GM19463 (cell line): ENCODE measurements at regions not wholly inside any gene's neighbourhood (a gene's known extent, or its start where the extent isn't known, plus 50 kb on each side); places are given as distances from the start of the nearest gene placed in this dataset.
A peak's percentile ranks its signal among the peaks of the same experiment; 100 is the strongest.

ENCODE experiments used
- ATAC-seq: cut with Tn5 transposase; IDR thresholded peaks from one replicate; pipeline ENCODE4 v1.9.1; 2021; ENCODE audit warnings: mild to moderate bottlenecking, moderate library complexity; ENCODE audit not compliant: unreplicated experiment

DNA sequence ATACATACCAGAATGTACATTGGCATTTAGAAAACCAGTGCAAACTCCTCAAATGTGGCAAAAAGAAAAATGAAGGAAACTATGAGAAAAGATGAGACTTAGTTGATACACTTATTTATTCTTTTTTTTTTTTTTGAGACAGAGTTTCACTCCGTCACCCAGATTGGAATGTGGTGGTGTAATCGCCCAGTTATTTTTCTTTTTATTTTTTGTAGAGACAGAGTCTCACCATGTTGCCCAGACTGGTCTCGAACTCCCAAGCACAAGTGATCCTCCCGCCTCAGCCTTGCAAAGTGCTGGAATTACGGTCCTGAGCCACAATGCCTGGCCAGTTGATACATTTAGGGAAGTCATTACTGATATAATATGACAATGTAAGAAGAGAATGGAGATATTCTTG is 274.2 kb upstream of the LRATD1 start:
- no peak for ATAC-seq

DNA sequence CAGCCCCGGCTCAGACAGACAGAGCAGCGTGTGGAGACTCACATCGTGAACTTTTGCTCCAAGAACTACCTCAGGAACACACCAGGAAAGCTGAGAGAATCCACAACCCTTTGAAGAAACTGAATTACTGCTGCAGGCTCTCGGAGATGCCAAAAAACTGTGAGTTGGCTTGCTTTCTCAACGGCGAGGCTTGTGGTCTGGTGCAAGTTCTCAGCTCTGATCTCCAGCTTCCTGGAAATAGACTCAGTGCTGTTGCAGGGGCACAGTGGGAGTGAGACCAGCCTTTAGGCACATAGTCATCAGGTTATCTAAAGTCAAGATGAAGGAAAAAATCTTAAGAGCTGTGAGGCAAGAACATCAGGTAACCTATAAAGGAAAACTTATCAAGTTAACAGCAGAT is 273.7 kb upstream of the LRATD1 start:
- no peak for ATAC-seq

DNA sequence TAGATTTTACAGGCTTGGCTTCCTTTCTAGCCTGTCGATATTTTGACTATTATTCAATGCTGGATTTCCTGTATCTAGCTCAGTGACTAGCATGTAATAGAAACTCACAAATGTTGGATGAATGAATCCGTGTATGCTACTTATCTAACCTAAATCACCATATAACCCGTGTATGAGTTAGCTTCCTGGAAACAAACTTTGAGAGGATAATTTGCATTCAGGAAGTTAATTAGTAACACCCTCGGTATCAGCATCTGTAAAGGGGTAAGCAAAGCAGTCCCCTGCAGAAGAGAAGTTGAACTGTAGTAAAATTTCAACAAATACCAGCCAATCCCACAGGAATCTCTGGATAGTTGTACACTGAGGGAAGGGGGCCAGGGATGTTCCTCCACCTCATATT is 269.4 kb upstream of the LRATD1 start:
- ATAC-seq = peak; percentile 48

DNA sequence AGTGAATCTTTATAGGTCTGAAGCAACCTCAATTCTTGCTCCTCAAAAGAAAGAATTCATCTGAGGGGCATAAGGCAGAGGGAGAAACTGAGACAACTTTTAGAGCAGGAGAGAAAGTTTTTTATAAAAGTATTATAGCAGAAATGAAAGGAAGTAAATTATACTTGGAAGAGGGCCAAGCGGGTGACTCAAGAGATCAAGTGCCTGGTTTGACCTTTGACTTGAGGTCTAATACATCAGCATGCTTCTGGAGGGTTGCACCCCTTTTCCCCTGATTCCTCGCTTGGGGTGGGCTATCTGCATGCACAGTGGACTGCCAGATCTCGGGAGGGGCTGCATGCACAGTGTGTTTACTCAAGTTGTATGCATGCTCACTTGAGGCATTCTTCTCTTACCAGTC is 268.5 kb upstream of the LRATD1 start:
- ATAC-seq = no peak

- no peak for ATAC-seq
These were observed 268.0 kb upstream of the LRATD1 start for GRCh38 chr2:14364471-14364870.

- peak; percentile 53 for ATAC-seq
These were observed 247.5 kb upstream of the LRATD1 start for GRCh38 chr2:14385043-14385442.

DNA sequence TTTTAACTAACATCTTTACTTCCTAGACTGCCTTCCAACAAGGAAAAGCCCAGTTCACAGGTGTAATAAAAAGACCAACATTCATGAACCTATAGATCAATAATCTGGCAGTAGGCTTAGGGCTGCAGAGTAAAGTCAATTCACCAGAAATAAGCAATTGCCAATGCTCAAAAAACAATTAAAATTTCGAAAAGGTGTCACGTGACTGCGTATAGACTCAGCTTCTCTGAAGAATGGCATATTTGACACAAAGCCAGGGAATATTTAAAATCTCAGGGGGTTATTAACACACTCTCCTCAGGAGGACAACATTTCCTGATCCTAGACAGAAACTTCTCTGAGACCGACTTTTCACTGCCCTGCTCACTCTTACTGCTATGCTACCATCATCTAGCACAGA is 245.2 kb upstream of the LRATD1 start:
- ATAC-seq = no peak

- ATAC-seq = no peak
These were observed 243.8 kb upstream of the LRATD1 start for GRCh38 chr2:14388724-14389123.

DNA sequence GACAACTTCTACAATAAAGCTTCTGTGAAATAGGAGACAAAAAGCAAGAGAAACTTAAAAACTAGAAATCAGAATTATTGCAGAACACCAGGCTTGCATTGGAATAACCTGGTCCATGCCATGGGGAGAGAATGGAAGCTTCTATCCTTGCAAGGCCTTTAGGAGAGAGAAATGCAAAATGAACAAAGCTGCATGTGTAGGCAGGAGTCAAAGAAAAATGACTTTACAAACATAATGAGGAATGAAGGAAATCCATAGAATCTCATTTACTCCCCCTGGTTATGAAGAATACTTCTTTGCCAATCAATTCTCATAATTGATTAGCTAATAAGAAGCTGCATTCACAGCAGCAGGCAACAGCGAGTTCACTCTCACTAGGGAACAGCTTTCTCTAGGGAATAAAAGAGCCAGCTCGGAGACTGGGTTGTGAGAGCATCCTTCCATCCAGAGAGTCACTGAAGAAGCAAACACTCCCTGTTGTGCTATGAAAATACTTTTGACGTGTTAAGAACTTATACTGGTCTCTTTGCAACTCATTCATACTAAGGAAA is 235.9 kb upstream of the LRATD1 start:
- ATAC-seq = no peak

GRCh38 chr2:14398641-14399040 is 233.9 kb upstream of the LRATD1 start:
- no peak for ATAC-seq

DNA sequence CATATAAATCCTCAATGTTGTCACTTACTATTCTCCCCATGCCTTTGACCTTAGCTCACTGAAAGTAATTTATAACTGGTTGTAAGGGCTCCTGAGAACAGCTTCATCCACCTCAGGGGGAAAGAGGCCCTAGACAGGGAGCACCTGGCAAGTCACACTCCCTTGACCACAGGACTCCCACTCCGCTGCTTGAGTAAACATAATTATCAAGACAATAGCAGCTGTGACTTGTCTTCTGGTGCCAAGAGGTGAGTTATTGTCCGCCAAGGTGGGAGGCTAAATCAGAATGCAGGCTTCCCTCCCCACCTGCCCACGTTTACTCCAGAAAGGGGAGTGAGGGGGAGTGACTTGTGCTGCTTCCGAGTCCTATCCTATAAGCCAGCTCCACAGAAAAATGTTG is 230.6 kb upstream of the LRATD1 start:
- ATAC-seq = peak; percentile 89

DNA sequence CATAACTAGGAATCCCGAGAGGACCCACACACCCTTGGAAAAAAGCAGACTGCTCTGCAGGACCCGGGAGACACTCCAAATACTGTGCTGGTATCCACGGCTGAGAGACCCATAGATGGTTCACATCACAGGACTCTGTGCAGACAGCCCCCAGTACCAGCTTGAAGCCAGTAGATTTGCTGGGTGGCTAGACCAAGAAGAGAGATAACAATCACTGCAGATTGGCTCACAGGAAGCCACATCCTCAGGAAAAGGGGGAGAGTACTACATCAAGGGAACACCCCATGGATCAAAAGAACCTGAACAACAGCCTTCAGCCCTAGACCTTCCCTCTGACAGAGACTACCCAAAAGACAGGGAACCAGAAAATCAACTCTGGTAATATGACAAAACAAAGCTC is 223.8 kb upstream of the LRATD1 start:
- no peak for ATAC-seq

DNA sequence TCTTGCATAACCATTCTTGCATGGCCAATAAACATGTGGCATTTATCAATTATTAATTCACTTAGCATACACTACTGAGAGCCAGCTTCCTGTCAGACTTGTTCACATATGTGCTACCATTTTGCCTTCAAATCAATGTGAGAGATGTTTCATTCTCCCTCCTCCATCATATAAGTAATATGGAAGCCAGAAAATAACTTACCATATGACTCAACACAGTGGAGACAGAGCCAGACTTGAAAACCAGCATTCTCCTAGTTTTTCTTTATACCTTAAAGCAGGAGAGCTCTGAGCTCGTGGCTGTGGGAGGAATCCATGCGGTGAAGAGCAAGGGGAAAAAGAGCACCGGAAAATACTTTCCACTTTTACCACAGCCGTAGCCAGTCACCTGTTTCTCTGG is 215.0 kb upstream of the LRATD1 start:
- ATAC-seq = no peak

DNA sequence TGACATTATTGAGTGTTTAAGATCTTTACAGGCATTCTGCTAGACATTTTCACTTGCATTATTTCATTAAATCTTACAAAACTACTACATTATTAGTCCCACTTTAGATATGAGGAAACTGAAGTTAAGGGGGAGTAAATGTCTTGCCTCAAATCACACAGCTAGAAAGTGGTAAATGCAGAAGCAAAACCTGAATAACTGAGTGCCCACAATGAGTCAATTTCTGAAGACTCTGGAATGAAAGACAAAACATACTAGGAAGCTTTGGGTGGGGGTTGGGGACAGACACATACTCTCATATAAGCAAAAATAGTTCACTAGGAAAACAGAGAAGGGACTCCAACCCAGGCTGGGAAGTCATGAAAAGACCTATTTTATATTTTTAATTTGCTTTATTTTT is 214.4 kb upstream of the LRATD1 start:
- ATAC-seq = no peak

DNA sequence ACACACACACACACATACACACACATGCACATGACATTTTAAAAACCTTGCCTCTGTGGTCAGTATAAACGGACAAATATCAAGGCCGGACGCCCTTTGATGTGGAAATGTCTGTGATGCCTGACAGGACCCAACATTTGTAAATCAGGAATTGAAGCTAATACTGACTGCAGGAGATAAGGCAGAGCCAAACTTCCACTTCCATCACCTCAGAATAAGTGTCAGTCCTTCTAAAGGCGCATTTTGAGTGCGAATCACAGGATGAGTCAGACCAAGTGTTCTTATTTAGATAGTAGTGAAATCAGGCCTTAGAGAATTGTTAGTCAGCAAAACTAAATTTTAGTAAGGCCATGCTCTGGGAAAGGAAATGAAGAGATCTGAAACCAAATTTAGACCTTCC is 211.7 kb upstream of the LRATD1 start:
- peak; percentile 27 for ATAC-seq

DNA sequence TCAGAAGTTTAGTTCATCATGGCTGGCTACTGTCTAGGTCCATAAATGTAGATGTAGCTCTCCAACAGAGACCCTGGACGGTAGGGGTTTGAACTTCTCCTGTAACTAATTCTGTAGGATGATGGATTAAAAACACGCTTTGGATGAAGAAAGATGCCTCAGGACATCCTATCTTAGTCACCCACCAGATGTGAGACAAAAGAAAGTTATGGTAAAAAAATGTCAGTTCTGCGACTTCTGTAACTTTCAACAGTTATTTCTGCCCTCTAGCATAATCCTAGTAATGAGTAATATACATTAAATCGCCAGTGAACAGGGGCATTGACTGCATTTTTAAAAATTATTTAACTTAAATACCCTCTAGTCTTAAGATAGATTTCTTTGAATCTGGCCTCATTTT is 210.1 kb upstream of the LRATD1 start:
- no peak for ATAC-seq

GRCh38 chr2:14423145-14423906 is 209.2 kb upstream of the LRATD1 start:
- ATAC-seq = peak; percentile 40

DNA sequence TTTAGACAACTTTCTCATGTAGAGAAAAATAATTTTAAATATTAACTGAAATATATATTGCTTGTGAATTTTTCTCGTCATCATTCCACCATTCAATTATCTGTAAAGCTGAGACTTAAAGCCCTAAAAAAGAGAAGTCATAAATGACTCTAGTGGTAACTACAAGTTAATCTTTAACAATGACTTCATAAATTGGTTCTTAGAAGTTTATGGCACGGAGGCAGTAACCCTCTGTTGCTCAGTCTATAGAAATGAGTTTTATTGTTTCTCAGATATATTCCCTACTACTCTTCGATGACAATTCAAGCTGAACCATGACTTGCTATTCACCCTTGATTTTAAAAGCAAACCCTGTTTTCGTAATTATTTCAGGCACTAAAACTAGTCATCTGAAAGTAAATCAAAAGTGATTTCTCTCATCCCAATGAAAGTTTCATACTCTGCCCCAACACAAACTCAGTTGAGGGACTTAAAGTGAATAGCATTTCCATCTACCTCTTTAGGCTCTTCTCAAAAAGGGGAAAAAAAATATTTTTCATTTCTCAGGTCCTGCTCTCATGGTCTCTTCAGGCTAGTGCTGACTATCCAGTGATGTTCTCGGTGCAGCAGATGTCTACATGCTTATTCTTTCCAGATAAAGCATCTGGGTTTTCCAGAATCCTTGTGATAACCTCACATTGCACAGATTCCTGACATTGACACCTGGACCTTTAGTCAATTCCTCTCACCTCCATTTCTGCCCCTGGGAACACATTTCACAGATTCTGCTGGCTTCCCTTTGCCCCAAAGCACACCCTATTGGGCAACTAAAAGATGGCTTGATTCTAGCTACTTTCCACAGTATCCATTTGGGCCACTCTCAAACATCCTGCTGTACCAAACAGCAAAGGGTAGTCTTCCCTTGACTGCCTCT is 207.8 kb upstream of the LRATD1 start:
- peak; percentile 56 for ATAC-seq

DNA sequence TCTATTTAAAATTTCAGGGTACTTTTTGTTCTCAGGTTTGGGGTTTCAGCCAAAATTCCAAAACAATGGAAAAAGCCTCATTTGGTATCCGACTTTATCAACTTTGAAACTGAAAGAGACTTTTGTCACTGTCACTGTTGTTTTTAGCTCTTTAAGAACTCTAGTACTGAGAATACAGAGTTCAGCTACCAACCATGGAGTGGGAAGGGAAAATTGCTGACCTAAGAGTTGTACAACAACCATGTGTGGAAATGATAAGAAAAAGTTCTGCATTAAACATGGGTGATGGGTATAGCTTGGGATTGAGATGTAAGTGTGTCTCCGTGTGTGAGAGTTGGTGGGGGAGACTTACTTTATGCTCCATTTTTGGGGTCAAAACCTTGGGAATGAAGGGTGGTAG is 206.6 kb upstream of the LRATD1 start:
- no peak for ATAC-seq

- ATAC-seq = no peak
These were observed 204.5 kb upstream of the LRATD1 start for GRCh38 chr2:14428056-14428455.

- ATAC-seq = no peak
These were observed 198.5 kb upstream of the LRATD1 start for GRCh38 chr2:14433946-14434495.

- ATAC-seq = no peak
These were observed 186.8 kb upstream of the LRATD1 start for GRCh38 chr2:14445670-14446069.
